ENCODE measurements at regions not wholly inside any gene's neighbourhood (a gene's known extent, or its start where the extent isn't known, plus 50 kb on each side); places are given as distances from the start of the nearest gene placed in this dataset.

GRCh38 chr14:87343652-87344051, 649.3 kb downstream of the GALC start:
- Histone ChIP-seq H3K9me3 (ENCODE audit: control insufficient read depth in 5 of 5, low read length in 5 of 5) (no peaks in the 10 kb centered on the region), H3K27ac (ENCODE audit: low read depth, low read length) (no peak overlapping the region), H3K27me3 (ENCODE audit: control insufficient read depth in 5 of 5, insufficient read depth in 4 of 5, low read length in 5 of 5) (no peaks in the 10 kb centered on the region), H3K4me3 (ENCODE audit: low read depth in 1 of 5, low read length in 5 of 5) (no peak overlapping the region), H3K9ac (ENCODE audit: low read length in 5 of 5) (no peak overlapping the region), H3K36me3 (ENCODE audit: control insufficient read depth in 5 of 5, insufficient read depth in 5 of 5, low read length in 5 of 5) (no peaks in the 10 kb centered on the region), H3K4me1 (ENCODE audit: control insufficient read depth in 5 of 5, insufficient read depth in 5 of 5, low read length in 5 of 5) (no peaks in the 10 kb centered on the region)

- H3K4me1 ChIP-seq (ENCODE audit: control insufficient read depth in 5 of 5, insufficient read depth in 5 of 5, low read length in 5 of 5), result peaks cover 0 to 5% (median 0%) of the 10 kb centered on the region in 5 donors
- H3K9ac ChIP-seq (ENCODE audit: low read length in 5 of 5), result no peak overlapping the region
- peak overlapping the region in 1 of 5 donors; percentile 37 for H3K4me3 ChIP-seq (ENCODE audit: low read depth in 1 of 5, low read length in 5 of 5)
- H3K9me3 ChIP-seq (ENCODE audit: control insufficient read depth in 5 of 5, low read length in 5 of 5), result peaks cover 0 to 3% (median 0%) of the 10 kb centered on the region in 5 donors
- H3K36me3 ChIP-seq (ENCODE audit: control insufficient read depth in 5 of 5, insufficient read depth in 5 of 5, low read length in 5 of 5), result no peaks in the 10 kb centered on the region
- no peak overlapping the region for H3K27ac ChIP-seq (ENCODE audit: low read depth, low read length)
- H3K27me3 ChIP-seq (ENCODE audit: control insufficient read depth in 5 of 5, insufficient read depth in 4 of 5, low read length in 5 of 5), result no peaks in the 10 kb centered on the region
Measured at GRCh38 chr14:87334997-87335685, 657.8 kb downstream of the GALC start.

GRCh38 chr14:87331991-87332390, 661.0 kb downstream of the GALC start:
- no peak overlapping the region for H3K27ac ChIP-seq (ENCODE audit: low read depth, low read length)
- H3K4me1 ChIP-seq (ENCODE audit: control insufficient read depth in 5 of 5, insufficient read depth in 5 of 5, low read length in 5 of 5), result peaks cover 0 to 5% (median 0%) of the 10 kb centered on the region in 5 donors
- H3K27me3 ChIP-seq (ENCODE audit: control insufficient read depth in 5 of 5, insufficient read depth in 4 of 5, low read length in 5 of 5), result no peaks in the 10 kb centered on the region
- no peak overlapping the region for H3K4me3 ChIP-seq (ENCODE audit: low read depth in 1 of 5, low read length in 5 of 5)
- no peaks in the 10 kb centered on the region for H3K36me3 ChIP-seq (ENCODE audit: control insufficient read depth in 5 of 5, insufficient read depth in 5 of 5, low read length in 5 of 5)
- H3K9me3 ChIP-seq (ENCODE audit: control insufficient read depth in 5 of 5, low read length in 5 of 5), result peaks cover 0 to 3% (median 0%) of the 10 kb centered on the region in 5 donors
- no peak overlapping the region for H3K9ac ChIP-seq (ENCODE audit: low read length in 5 of 5)

DNA sequence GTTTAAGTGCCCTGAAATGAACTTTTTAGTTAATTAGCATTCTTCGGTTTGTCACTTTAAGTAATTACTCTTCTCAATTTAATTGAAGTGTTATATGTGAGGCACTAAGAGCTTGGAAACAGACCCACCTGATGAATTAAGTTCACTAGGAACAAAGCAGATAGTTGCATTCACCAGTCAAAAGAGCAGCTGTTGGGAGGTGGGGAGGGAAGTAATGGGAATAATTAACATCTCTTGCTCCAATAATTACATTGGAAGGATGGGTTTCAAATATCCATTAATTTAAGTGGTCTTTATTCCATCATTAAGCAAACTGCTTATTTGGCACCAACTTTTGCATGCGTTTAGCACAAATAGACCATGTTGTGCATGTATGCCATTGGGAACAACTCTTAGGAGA, 667.2 kb downstream of the GALC start:
- no peak overlapping the region for H3K27ac ChIP-seq (ENCODE audit: low read depth, low read length)
- no peak overlapping the region for H3K9ac ChIP-seq (ENCODE audit: low read length in 5 of 5)
- no peaks in the 10 kb centered on the region for H3K36me3 ChIP-seq (ENCODE audit: control insufficient read depth in 5 of 5, insufficient read depth in 5 of 5, low read length in 5 of 5)
- H3K4me1 ChIP-seq (ENCODE audit: control insufficient read depth in 5 of 5, insufficient read depth in 5 of 5, low read length in 5 of 5), result no peaks in the 10 kb centered on the region
- H3K4me3 ChIP-seq (ENCODE audit: low read depth in 1 of 5, low read length in 5 of 5), result no peak overlapping the region
- no peaks in the 10 kb centered on the region for H3K9me3 ChIP-seq (ENCODE audit: control insufficient read depth in 5 of 5, low read length in 5 of 5)
- no peaks in the 10 kb centered on the region for H3K27me3 ChIP-seq (ENCODE audit: control insufficient read depth in 5 of 5, insufficient read depth in 4 of 5, low read length in 5 of 5)

GRCh38 chr14:87323191-87323590, 669.8 kb downstream of the GALC start:
- H3K27me3 ChIP-seq (ENCODE audit: control insufficient read depth in 5 of 5, insufficient read depth in 4 of 5, low read length in 5 of 5), result no peaks in the 10 kb centered on the region
- H3K9me3 ChIP-seq (ENCODE audit: control insufficient read depth in 5 of 5, low read length in 5 of 5), result no peaks in the 10 kb centered on the region
- H3K27ac ChIP-seq (ENCODE audit: low read depth, low read length), result no peak overlapping the region
- no peak overlapping the region for H3K9ac ChIP-seq (ENCODE audit: low read length in 5 of 5)
- H3K4me1 ChIP-seq (ENCODE audit: control insufficient read depth in 5 of 5, insufficient read depth in 5 of 5, low read length in 5 of 5), result no peaks in the 10 kb centered on the region
- H3K4me3 ChIP-seq (ENCODE audit: low read depth in 1 of 5, low read length in 5 of 5), result no peak overlapping the region
- no peaks in the 10 kb centered on the region for H3K36me3 ChIP-seq (ENCODE audit: control insufficient read depth in 5 of 5, insufficient read depth in 5 of 5, low read length in 5 of 5)

DNA sequence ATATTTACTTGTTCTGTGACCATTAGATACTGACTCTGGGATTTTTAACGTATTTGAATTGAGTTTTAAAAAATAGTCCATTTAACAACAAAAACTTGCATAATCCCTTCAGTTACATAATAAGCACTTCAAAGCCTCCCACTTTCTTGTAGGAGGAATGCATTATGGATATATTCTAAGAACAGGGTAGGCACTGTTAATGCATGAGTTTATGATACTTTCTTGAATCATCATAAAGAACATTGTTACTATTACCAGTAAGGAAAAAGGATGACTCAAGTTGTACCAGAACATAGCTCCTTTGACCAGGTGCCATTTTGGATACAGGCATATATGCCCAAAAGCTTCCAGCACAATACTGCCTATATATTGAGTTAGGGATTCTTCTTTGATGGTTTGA, 671.4 kb downstream of the GALC start:
- H3K4me3 ChIP-seq (ENCODE audit: low read depth in 1 of 5, low read length in 5 of 5), result no peak overlapping the region
- H3K9ac ChIP-seq (ENCODE audit: low read length in 5 of 5), result no peak overlapping the region
- no peak overlapping the region for H3K27ac ChIP-seq (ENCODE audit: low read depth, low read length)
- H3K4me1 ChIP-seq (ENCODE audit: control insufficient read depth in 5 of 5, insufficient read depth in 5 of 5, low read length in 5 of 5), result no peaks in the 10 kb centered on the region
- H3K27me3 ChIP-seq (ENCODE audit: control insufficient read depth in 5 of 5, insufficient read depth in 4 of 5, low read length in 5 of 5), result no peaks in the 10 kb centered on the region
- H3K36me3 ChIP-seq (ENCODE audit: control insufficient read depth in 5 of 5, insufficient read depth in 5 of 5, low read length in 5 of 5), result no peaks in the 10 kb centered on the region
- no peaks in the 10 kb centered on the region for H3K9me3 ChIP-seq (ENCODE audit: control insufficient read depth in 5 of 5, low read length in 5 of 5)

DNA sequence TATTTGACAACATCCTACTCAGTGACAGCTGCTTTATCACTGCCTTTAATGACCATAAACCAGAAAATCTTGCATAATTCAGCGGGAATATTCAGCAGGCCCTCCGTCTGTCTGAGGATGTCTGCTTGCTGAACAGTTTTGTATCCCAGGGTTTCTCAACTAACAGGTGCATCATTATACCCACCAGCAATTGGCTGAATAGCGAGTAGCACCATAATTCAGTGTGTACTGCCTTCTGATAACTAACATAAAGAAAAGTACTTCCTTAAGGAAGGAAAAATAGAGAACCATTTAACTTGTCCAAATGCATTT, 680.1 kb downstream of the GALC start:
- no peaks in the 10 kb centered on the region for H3K36me3 ChIP-seq (ENCODE audit: control insufficient read depth in 5 of 5, insufficient read depth in 5 of 5, low read length in 5 of 5)
- H3K9me3 ChIP-seq (ENCODE audit: control insufficient read depth in 5 of 5, low read length in 5 of 5), result no peaks in the 10 kb centered on the region
- no peak overlapping the region for H3K4me3 ChIP-seq (ENCODE audit: low read depth in 1 of 5, low read length in 5 of 5)
- no peak overlapping the region for H3K9ac ChIP-seq (ENCODE audit: low read length in 5 of 5)
- H3K4me1 ChIP-seq (ENCODE audit: control insufficient read depth in 5 of 5, insufficient read depth in 5 of 5, low read length in 5 of 5), result no peaks in the 10 kb centered on the region
- no peak overlapping the region for H3K27ac ChIP-seq (ENCODE audit: low read depth, low read length)
- no peaks in the 10 kb centered on the region for H3K27me3 ChIP-seq (ENCODE audit: control insufficient read depth in 5 of 5, insufficient read depth in 4 of 5, low read length in 5 of 5)

DNA sequence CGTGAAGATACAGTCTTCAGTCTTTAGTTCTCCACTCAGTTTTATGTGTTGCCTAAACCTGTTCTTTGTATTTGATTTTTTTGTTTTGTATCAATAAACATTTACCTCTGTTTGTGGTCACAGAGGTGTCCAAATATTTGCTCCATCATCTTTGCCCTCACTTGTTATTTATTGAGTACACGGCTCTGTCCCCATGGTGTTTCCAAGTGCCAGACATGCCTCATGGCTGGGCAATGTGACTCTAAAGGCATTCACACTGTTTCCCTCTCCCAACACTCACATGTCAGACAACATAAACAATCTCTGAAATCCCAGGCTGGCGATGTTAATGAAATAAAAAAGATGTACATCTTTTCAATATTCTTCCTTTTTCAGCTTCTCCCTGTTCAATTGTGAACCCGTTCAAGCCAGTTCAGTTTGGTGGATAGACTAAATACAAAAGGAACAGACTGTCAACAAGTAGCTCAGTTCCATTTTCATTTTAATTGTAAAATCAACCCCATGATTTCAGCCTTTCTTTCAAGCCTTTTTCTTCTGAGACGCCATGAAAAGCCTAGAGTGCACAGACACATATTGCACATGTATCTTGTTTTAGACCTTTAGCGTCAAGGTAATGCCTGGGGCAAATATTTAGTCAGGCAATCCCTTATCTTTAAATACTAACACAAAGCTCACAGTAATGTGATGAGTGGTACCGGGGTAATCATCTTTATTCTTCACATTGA, 680.7 kb downstream of the GALC start:
- no peaks in the 10 kb centered on the region for H3K4me1 ChIP-seq (ENCODE audit: control insufficient read depth in 5 of 5, insufficient read depth in 5 of 5, low read length in 5 of 5)

GRCh38 chr14:87309557-87309956, 683.4 kb downstream of the GALC start:
- no peaks in the 10 kb centered on the region for H3K36me3 ChIP-seq (ENCODE audit: control insufficient read depth in 5 of 5, insufficient read depth in 5 of 5, low read length in 5 of 5)
- H3K27ac ChIP-seq (ENCODE audit: low read depth, low read length), result no peak overlapping the region
- H3K9ac ChIP-seq (ENCODE audit: low read length in 5 of 5), result no peak overlapping the region
- H3K4me1 ChIP-seq (ENCODE audit: control insufficient read depth in 5 of 5, insufficient read depth in 5 of 5, low read length in 5 of 5), result no peaks in the 10 kb centered on the region
- H3K27me3 ChIP-seq (ENCODE audit: control insufficient read depth in 5 of 5, insufficient read depth in 4 of 5, low read length in 5 of 5), result no peaks in the 10 kb centered on the region
- no peaks in the 10 kb centered on the region for H3K9me3 ChIP-seq (ENCODE audit: control insufficient read depth in 5 of 5, low read length in 5 of 5)
- H3K4me3 ChIP-seq (ENCODE audit: low read depth in 1 of 5, low read length in 5 of 5), result no peak overlapping the region

More for the DNA sequence above, 680.7 kb downstream of the GALC start:
- no peaks in the 10 kb centered on the region for H3K9me3 ChIP-seq (ENCODE audit: control insufficient read depth in 5 of 5, low read length in 5 of 5)
- no peak overlapping the region for H3K4me3 ChIP-seq (ENCODE audit: low read depth in 1 of 5, low read length in 5 of 5)
- H3K9ac ChIP-seq (ENCODE audit: low read length in 5 of 5), result no peak overlapping the region
- H3K27me3 ChIP-seq (ENCODE audit: control insufficient read depth in 5 of 5, insufficient read depth in 4 of 5, low read length in 5 of 5), result no peaks in the 10 kb centered on the region
- H3K27ac ChIP-seq (ENCODE audit: low read depth, low read length), result no peak overlapping the region
- no peaks in the 10 kb centered on the region for H3K36me3 ChIP-seq (ENCODE audit: control insufficient read depth in 5 of 5, insufficient read depth in 5 of 5, low read length in 5 of 5)

- no peak overlapping the region for H3K9ac ChIP-seq (ENCODE audit: low read length in 5 of 5)
- no peaks in the 10 kb centered on the region for H3K36me3 ChIP-seq (ENCODE audit: control insufficient read depth in 5 of 5, insufficient read depth in 5 of 5, low read length in 5 of 5)
- H3K4me3 ChIP-seq (ENCODE audit: low read depth in 1 of 5, low read length in 5 of 5), result no peak overlapping the region
- H3K27me3 ChIP-seq (ENCODE audit: control insufficient read depth in 5 of 5, insufficient read depth in 4 of 5, low read length in 5 of 5), result no peaks in the 10 kb centered on the region
- H3K4me1 ChIP-seq (ENCODE audit: control insufficient read depth in 5 of 5, insufficient read depth in 5 of 5, low read length in 5 of 5), result no peaks in the 10 kb centered on the region
- H3K9me3 ChIP-seq (ENCODE audit: control insufficient read depth in 5 of 5, low read length in 5 of 5), result peaks cover 0 to 2% (median 0%) of the 10 kb centered on the region in 5 donors
- no peak overlapping the region for H3K27ac ChIP-seq (ENCODE audit: low read depth, low read length)
Measured at GRCh38 chr14:87306409-87307168, 686.4 kb downstream of the GALC start.
